ENCODE measurements at regions not wholly inside any gene's neighbourhood (a gene's known extent, or its start where the extent isn't known, plus 50 kb on each side); places are given as distances from the start of the nearest gene placed in this dataset.

DNA sequence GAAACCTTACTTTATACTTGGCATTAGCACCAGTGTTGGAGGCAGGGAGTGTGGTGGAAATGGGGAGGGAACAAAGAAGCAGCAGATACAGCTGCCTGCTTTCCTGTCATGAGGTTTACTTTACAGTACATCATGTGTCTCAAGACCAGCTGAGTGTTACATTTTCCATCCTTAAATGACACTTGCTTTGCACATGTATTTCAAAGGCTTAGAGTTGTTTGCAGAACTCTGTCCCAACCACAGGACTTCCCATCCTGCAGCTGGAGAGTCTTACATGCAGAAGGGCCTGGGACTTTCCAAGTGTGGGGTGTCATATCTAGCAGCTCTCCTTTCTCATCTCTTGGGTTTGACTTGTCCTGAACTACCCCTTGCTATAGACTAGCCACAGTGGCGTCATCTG, 395.9 kb downstream of the DHX35 start:
- TF ChIP-seq POLR2AphosphoS5 (IDR thresholded peaks at IDR 0.05), result no peak
- TF ChIP-seq, protein P1, sequence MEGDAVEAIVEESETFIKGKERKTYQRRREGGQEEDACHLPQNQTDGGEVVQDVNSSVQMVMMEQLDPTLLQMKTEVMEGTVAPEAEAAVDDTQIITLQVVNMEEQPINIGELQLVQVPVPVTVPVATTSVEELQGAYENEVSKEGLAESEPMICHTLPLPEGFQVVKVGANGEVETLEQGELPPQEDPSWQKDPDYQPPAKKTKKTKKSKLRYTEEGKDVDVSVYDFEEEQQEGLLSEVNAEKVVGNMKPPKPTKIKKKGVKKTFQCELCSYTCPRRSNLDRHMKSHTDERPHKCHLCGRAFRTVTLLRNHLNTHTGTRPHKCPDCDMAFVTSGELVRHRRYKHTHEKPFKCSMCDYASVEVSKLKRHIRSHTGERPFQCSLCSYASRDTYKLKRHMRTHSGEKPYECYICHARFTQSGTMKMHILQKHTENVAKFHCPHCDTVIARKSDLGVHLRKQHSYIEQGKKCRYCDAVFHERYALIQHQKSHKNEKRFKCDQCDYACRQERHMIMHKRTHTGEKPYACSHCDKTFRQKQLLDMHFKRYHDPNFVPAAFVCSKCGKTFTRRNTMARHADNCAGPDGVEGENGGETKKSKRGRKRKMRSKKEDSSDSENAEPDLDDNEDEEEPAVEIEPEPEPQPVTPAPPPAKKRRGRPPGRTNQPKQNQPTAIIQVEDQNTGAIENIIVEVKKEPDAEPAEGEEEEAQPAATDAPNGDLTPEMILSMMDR (IDR thresholded peaks at IDR 0.05), result no peak
- no peak for TF ChIP-seq POLR2A (IDR thresholded peaks at IDR 0.05)
